IMR-90 (cell line): ENCODE measurements at regions not wholly inside any gene's neighbourhood (a gene's known extent, or its start where the extent isn't known, plus 50 kb on each side); places are given as distances from the start of the nearest gene placed in this dataset.

Source experiments
- ATAC-seq: fragments of 200-7000 bp; cut with Tn5 transposase; 2 replicates; pipeline ENCODE4 v1.9.1; 2020; ENCODE audit warnings: low read depth, mild to moderate bottlenecking, moderate library complexity
- BruUV-seq: library from RNA; stranded (reverse); fragments of 400-500 nt; replicated peaks from 2 replicates; lab custom pipeline; 2021; lab: Mats Ljungman, UMichigan
- CTCF ChIA-PET: fragments of 300-600 bp; formaldehyde crosslinking; extraction: SDS; loops from one replicate; lab custom pipeline; 2021; ENCODE audit warnings: antibody characterized with exemption; lab: Yijun Ruan, JAX
- POLR2A ChIA-PET: fragments of 300-600 bp; sonication (Branson Sonifier 250); formaldehyde crosslinking; loops from one replicate; lab custom pipeline; 2022; ENCODE audit warnings: antibody characterized with exemption; ENCODE audit not compliant: unreplicated experiment; lab: Charles Lee
- DNase-seq: peaks from one replicate; pipeline ENCODE4 v3.0.0; 2013
- H2AFZ ChIP-seq: replicated peaks from 2 replicates; pipeline ENCODE3; 2013; ENCODE audit warnings: low read length, mild to moderate bottlenecking; ENCODE audit not compliant: poor library complexity
- H2AK5ac ChIP-seq: 2 replicates; pipeline ENCODE4 v1.6.1; 2013; ENCODE audit warnings: low read depth, low read length, inconsistent platforms
- H2AK9ac ChIP-seq: replicated peaks from 2 replicates; pipeline ENCODE3; 2013; ENCODE audit warnings: mild to moderate bottlenecking, low read depth, low read length, moderate library complexity; ENCODE audit not compliant: poor library complexity
- H2BK120ac ChIP-seq: 2 replicates; pipeline ENCODE4 v1.6.1; 2013; ENCODE audit warnings: low read depth, low read length, inconsistent platforms
- H2BK15ac ChIP-seq: 3 replicates; pipeline ENCODE4 v1.6.1; 2013; ENCODE audit warnings: low read depth, low read length, inconsistent platforms
- H2BK20ac ChIP-seq: 2 replicates; pipeline ENCODE4 v1.6.1; 2013; ENCODE audit warnings: low read depth, mild to moderate bottlenecking, inconsistent platforms, low read length, moderate library complexity
- H2BK5ac ChIP-seq: 2 replicates; pipeline ENCODE4 v1.6.1; 2013; ENCODE audit warnings: mild to moderate bottlenecking, low read depth, low read length, inconsistent platforms; ENCODE audit not compliant: poor library complexity, severe bottlenecking
- H3K14ac ChIP-seq: replicated peaks from 2 replicates; pipeline ENCODE4 v1.6.1; 2013; ENCODE audit warnings: low read depth, low read length, inconsistent platforms
- H3K18ac ChIP-seq: 2 replicates; pipeline ENCODE4 v1.6.1; 2013; ENCODE audit warnings: low read depth, low read length, control low read depth
- H3K23ac ChIP-seq: 2 replicates; pipeline ENCODE4 v1.6.1; 2013; ENCODE audit warnings: low read depth, low read length, inconsistent platforms
- H3K27ac ChIP-seq: 2 replicates; pipeline ENCODE4 v1.5.1; 2013; ENCODE audit warnings: mild to moderate bottlenecking, control low read depth, low read length; ENCODE audit not compliant: insufficient read depth
- H3K27me3 ChIP-seq: 2 replicates; pipeline ENCODE4 v1.6.1; 2013; ENCODE audit warnings: low read length; ENCODE audit not compliant: control insufficient read depth, insufficient read depth
- H3K36me3 ChIP-seq: 2 replicates; pipeline ENCODE4 v1.6.1; 2013; ENCODE audit warnings: low read length, mixed read lengths; ENCODE audit not compliant: control insufficient read depth, insufficient read depth
- H3K4ac ChIP-seq: 2 replicates; pipeline ENCODE4 v1.6.1; 2013; ENCODE audit warnings: low read depth, low read length, inconsistent platforms
- H3K4me1 ChIP-seq: 2 replicates; pipeline ENCODE4 v1.6.1; 2013; ENCODE audit warnings: low read length, mixed read lengths; ENCODE audit not compliant: control insufficient read depth, insufficient read depth
- H3K4me2 ChIP-seq: 2 replicates; pipeline ENCODE4 v1.6.1; 2013; ENCODE audit warnings: low read depth, mild to moderate bottlenecking, control low read depth, low read length, moderate library complexity
- H3K4me3 ChIP-seq: 2 replicates; pipeline ENCODE4 v1.5.1; 2013; ENCODE audit warnings: low read depth, mild to moderate bottlenecking, control low read depth, low read length, moderate library complexity; ENCODE audit not compliant: insufficient read depth
- H3K56ac ChIP-seq: 2 replicates; pipeline ENCODE4 v1.6.1; 2013; ENCODE audit warnings: low read length, inconsistent platforms; ENCODE audit not compliant: insufficient read depth; ENCODE audit errors: extremely low read depth
- H3K79me1 ChIP-seq, 2 experiments: 2 replicates each; pipeline ENCODE4 v1.6.1; 2013; ENCODE audit warnings: low read length in 2 of 2, inconsistent platforms in 1 of 2, low read depth in 1 of 2
- H3K9ac ChIP-seq: 2 replicates; pipeline ENCODE4 v1.6.1; 2013; ENCODE audit warnings: low read depth, low read length, control low read depth
- H3K9me1 ChIP-seq: 2 replicates; pipeline ENCODE4 v1.6.1; 2013; ENCODE audit warnings: low read length, inconsistent platforms; ENCODE audit not compliant: insufficient read depth
- H3K9me3 ChIP-seq: 2 replicates; pipeline ENCODE4 v1.6.1; 2013; ENCODE audit warnings: low read length; ENCODE audit not compliant: control insufficient read depth, insufficient read depth
- H4K20me1 ChIP-seq: 2 replicates; pipeline ENCODE4 v1.6.1; 2013; ENCODE audit warnings: low read length, inconsistent platforms; ENCODE audit not compliant: insufficient read depth
- H4K5ac ChIP-seq: 2 replicates; pipeline ENCODE4 v1.6.1; 2013; ENCODE audit warnings: mild to moderate bottlenecking, low read depth, low read length, control low read depth
- H4K8ac ChIP-seq, 2 experiments: 2 replicates each; pipeline ENCODE4 v1.6.1; 2013; ENCODE audit warnings: low read depth in 2 of 2, low read length in 2 of 2, control low read depth in 1 of 2, inconsistent platforms in 1 of 2
- H4K91ac ChIP-seq: 2 replicates; pipeline ENCODE4 v1.6.1; 2013; ENCODE audit warnings: low read depth, low read length, inconsistent platforms; ENCODE audit not compliant: insufficient read depth
- RAD21 ChIP-seq: IDR thresholded peaks from 2 replicates; pipeline ENCODE4 v1.6.1; 2012; ENCODE audit warnings: low read length, improper control_type of control experiment
- WGBS, 2 experiments: methylation state at CpG; one replicate each; pipeline versions ENCODE4 v1.1.5 to v1.1.7; 2013; ENCODE audit warnings: missing lambda C conversion rate in 2 of 2; ENCODE audit not compliant: insufficient read length in 1 of 2; ENCODE audit errors: extremely low coverage in 2 of 2; 5-methylcytosine and 5-hydroxymethylcytosine counted together
- dilution Hi-C: fragments of 300-500 bp; cut with HindIII; formaldehyde crosslinking; loops from one replicate; pipeline ENCODE4 v1.14.3; 2018; ENCODE audit warnings: low sequenced_read_pairs; ENCODE audit not compliant: unreplicated experiment
- in situ Hi-C: fragments of 300-500 bp; cut with MboI; formaldehyde crosslinking; loops from 3 replicates; pipeline ENCODE4 v1.14.3; 2019; ENCODE audit warnings: low sequenced_read_pairs, inconsistent platforms, mixed read lengths
- intact Hi-C: fragments of 100-400 bp; cut with micrococcal nuclease; formaldehyde crosslinking; loops from 2 replicates; pipeline ENCODE4 v1.10.0; 2022
- TF ChIP-seq, protein P1 (sequence below): conservative IDR thresholded peaks from 2 replicates; pipeline ENCODE4 v1.5.1; 2012; ENCODE audit warnings: mild to moderate bottlenecking, low read depth, low read length, improper control_type of control experiment

DNA sequence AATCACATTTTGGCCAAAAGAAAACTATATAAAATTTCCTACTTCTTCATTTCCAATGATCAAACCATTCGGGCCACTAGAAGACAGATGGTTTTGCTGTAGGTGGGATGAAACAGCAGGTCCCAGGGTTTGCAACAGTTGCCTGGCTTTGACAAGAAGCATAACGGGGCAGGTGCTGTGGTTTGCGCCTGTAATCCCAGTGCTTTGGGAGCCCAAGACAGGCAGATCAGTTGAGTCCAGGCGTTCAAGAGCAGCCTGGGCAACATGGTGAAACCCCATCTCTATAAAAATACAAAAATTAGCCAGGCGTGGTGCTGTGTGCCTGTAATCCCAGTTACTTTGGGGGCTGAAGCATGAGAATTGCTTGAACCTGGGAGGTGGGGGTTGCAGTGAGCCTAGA, 81.4 kb upstream of the XPO1 start:
- in situ Hi-C loops (no loop called here), intact Hi-C loops (no loop called here), dilution Hi-C loops (no loop called here)
- H2AK9ac ChIP-seq, result no peak overlapping the region
- no peak overlapping the region for H3K14ac ChIP-seq
- 0 out of 2 replicates have a peak, but pooled peaks cover 2% of the 10 kb centered on the region for H3K4me1 ChIP-seq
- no peak overlapping the region for H3K9ac ChIP-seq
- DNase-seq (no peak), ATAC-seq (no peak)
- peaks cover 3% of the 10 kb centered on the region for H3K9me1 ChIP-seq
- H3K27me3 ChIP-seq, result no peaks in the 10 kb centered on the region
- H2BK20ac ChIP-seq, result no peak overlapping the region
- no CpG with 5 or more reads among the region's 5 CpGs for WGBS, 2 experiments
- TF ChIP-seq, protein P1, sequence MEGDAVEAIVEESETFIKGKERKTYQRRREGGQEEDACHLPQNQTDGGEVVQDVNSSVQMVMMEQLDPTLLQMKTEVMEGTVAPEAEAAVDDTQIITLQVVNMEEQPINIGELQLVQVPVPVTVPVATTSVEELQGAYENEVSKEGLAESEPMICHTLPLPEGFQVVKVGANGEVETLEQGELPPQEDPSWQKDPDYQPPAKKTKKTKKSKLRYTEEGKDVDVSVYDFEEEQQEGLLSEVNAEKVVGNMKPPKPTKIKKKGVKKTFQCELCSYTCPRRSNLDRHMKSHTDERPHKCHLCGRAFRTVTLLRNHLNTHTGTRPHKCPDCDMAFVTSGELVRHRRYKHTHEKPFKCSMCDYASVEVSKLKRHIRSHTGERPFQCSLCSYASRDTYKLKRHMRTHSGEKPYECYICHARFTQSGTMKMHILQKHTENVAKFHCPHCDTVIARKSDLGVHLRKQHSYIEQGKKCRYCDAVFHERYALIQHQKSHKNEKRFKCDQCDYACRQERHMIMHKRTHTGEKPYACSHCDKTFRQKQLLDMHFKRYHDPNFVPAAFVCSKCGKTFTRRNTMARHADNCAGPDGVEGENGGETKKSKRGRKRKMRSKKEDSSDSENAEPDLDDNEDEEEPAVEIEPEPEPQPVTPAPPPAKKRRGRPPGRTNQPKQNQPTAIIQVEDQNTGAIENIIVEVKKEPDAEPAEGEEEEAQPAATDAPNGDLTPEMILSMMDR, result no peak
- TF ChIP-seq RAD21, result no peak
- H3K23ac ChIP-seq, result no peak overlapping the region
- no peak overlapping the region for H3K56ac ChIP-seq
- no peaks in the 10 kb centered on the region for H3K9me3 ChIP-seq
- H4K5ac ChIP-seq, result no peak overlapping the region
- no peak overlapping the region for H3K27ac ChIP-seq
- POLR2A ChIA-PET, result no interaction called here
- no peak overlapping the region for H2BK5ac ChIP-seq
- no peak overlapping the region for H3K4me2 ChIP-seq
- H4K20me1 ChIP-seq, result peaks cover 3% of the 10 kb centered on the region; the same call in 1 of the 2 replicates
- no peak overlapping the region for H2BK120ac ChIP-seq
- no peak overlapping the region for H2AK5ac ChIP-seq
- no peak overlapping the region for H2AFZ ChIP-seq
- no peak overlapping the region for H2BK15ac ChIP-seq
- no peak overlapping the region for H4K91ac ChIP-seq
- no peak overlapping the region for H3K18ac ChIP-seq
- H3K79me1 ChIP-seq, result no peaks in the 10 kb centered on the region
- no peak overlapping the region for H3K4ac ChIP-seq
- BruUV-seq, result no TSS peak
- CTCF ChIA-PET, result no interaction called here
- no peaks in the 10 kb centered on the region for H3K36me3 ChIP-seq
- H3K4me3 ChIP-seq, result no peak overlapping the region
- no peak overlapping the region for H4K8ac ChIP-seq
